ENCODE measurements at regions not wholly inside any gene's neighbourhood (a gene's known extent, or its start where the extent isn't known, plus 50 kb on each side); places are given as distances from the start of the nearest gene placed in this dataset.

DNA sequence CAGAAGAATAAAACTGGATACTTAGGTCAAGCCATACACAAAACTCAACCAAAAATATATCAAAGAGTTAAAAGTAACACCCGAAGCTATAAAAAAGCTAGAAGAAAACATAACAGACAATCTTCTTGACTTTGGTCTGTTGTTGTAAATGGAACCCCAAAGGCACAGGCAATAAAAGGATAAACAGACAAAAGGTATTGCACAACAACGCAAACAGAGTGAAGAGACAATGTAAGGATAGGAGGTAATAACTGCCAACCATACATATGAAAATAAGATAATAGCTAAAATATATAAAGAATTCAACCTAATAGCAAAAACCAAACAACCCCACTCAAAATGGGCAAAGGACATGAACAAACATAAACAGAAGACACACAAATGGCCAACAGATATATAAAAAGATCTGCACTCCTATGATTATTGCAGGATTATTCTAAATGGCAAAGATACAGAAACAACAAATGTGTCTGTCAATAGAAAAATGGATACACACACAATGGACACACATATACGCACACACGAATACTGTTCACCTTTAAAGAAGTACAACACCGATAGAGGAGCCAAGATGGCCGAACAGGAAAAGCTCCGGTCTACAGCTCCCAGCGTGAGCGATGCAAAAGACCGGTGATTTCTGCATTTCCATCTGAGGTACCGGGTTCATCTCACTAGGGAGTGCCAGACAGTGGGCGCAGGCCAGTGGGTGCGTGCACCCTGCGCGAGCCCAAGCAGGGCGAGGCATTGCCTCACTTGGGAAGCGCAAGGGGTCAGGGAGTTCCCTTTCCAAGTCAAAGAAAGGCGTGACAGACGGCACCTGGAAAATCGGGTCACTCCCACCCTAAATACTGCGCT is 1137.1 kb downstream of the FSCB start:
- TF ChIP-seq CTCF (IDR thresholded peaks at IDR 0.05; ENCODE audit: insufficient read depth, low read length, poor library complexity, severe bottlenecking) = no peak
- H3K4me3 ChIP-seq (replicated peaks; ENCODE audit: low read depth, low read length) = no peak overlapping the region
- no peaks in the 10 kb centered on the region for H3K36me3 ChIP-seq (ENCODE audit: control insufficient read depth, insufficient read depth, low read length)
- DNase-seq (ENCODE audit: extremely low read depth, insufficient read length) = no peak
- H3K27me3 ChIP-seq (replicated peaks; ENCODE audit: control insufficient read depth, insufficient read depth, low read length) = no peaks in the 10 kb centered on the region

DNA sequence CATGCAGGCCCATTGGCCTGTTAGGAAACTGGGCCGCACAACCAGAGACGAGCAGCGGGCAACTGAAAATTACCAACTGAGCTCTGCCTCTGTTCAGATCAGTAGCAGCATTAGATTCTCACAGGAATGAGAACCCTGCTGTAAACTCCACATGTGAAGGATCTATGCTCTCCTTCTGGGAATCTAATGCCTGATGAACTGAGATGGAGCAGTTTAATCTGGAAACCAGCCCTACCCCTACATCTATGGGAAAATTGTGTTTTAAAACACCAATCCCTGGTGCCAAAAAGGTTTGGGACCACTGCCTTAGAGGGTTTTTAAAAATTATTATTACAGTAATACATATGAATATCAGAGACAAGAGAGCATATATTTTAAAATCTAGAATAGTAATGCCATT is 1144.5 kb downstream of the FSCB start:
- TF ChIP-seq CTCF (IDR thresholded peaks at IDR 0.05; ENCODE audit: insufficient read depth, low read length, poor library complexity, severe bottlenecking) = no peak
- no peaks in the 10 kb centered on the region for H3K36me3 ChIP-seq (ENCODE audit: control insufficient read depth, insufficient read depth, low read length)
- H3K4me3 ChIP-seq (replicated peaks; ENCODE audit: low read depth, low read length) = no peak overlapping the region
- DNase-seq (ENCODE audit: extremely low read depth, insufficient read length) = no peak
- H3K27me3 ChIP-seq (replicated peaks; ENCODE audit: control insufficient read depth, insufficient read depth, low read length) = no peaks in the 10 kb centered on the region

- TF ChIP-seq CTCF (IDR thresholded peaks at IDR 0.05; ENCODE audit: insufficient read depth, low read length, poor library complexity, severe bottlenecking) = no peak
- DNase-seq (ENCODE audit: extremely low read depth, insufficient read length) = no peak
- Histone ChIP-seq H3K36me3 (ENCODE audit: control insufficient read depth, insufficient read depth, low read length) (no peaks in the 10 kb centered on the region), H3K4me3 (replicated peaks; ENCODE audit: low read depth, low read length) (no peak overlapping the region), H3K27me3 (replicated peaks; ENCODE audit: control insufficient read depth, insufficient read depth, low read length) (no peaks in the 10 kb centered on the region)
Measured at GRCh38 chr14:43361751-43362150, 1145.3 kb downstream of the FSCB start.

- Histone ChIP-seq H3K4me3 (replicated peaks; ENCODE audit: low read depth, low read length) (no peak overlapping the region), H3K27me3 (replicated peaks; ENCODE audit: control insufficient read depth, insufficient read depth, low read length) (no peaks in the 10 kb centered on the region), H3K36me3 (ENCODE audit: control insufficient read depth, insufficient read depth, low read length) (no peaks in the 10 kb centered on the region)
- no peak for TF ChIP-seq CTCF (IDR thresholded peaks at IDR 0.05; ENCODE audit: insufficient read depth, low read length, poor library complexity, severe bottlenecking)
- no peak for DNase-seq (ENCODE audit: extremely low read depth, insufficient read length)
Measured at GRCh38 chr14:43360239-43360638, 1146.8 kb downstream of the FSCB start.

GRCh38 chr14:43359317-43359716 is 1147.8 kb downstream of the FSCB start:
- Histone ChIP-seq H3K36me3 (ENCODE audit: control insufficient read depth, insufficient read depth, low read length) (no peaks in the 10 kb centered on the region), H3K27me3 (replicated peaks; ENCODE audit: control insufficient read depth, insufficient read depth, low read length) (no peaks in the 10 kb centered on the region), H3K4me3 (replicated peaks; ENCODE audit: low read depth, low read length) (no peak overlapping the region)
- DNase-seq (ENCODE audit: extremely low read depth, insufficient read length) = no peak
- TF ChIP-seq CTCF (IDR thresholded peaks at IDR 0.05; ENCODE audit: insufficient read depth, low read length, poor library complexity, severe bottlenecking) = no peak

Measured in GM06990 (cell line).